Neural crest cell (in vitro differentiated cells): ENCODE measurements at regions not wholly inside any gene's neighbourhood (a gene's known extent, or its start where the extent isn't known, plus 50 kb on each side); places are given as distances from the start of the nearest gene placed in this dataset.

Experiments used
- DNase-seq: peaks from one replicate; pipeline ENCODE4 v3.0.0; 2021; ENCODE audit warnings: low read depth, mixed read lengths, low spot score
- H3K27ac Mint-ChIP-seq: one replicate; pipeline ENCODE4 v1.8.0; 2021; ENCODE audit warnings: mild to moderate bottlenecking, mixed read lengths; ENCODE audit not compliant: unreplicated experiment
- H3K27me3 Mint-ChIP-seq: 2 replicates; pipeline ENCODE4 v1.8.0; 2021; ENCODE audit warnings: low read depth, mild to moderate bottlenecking, mixed read lengths
- H3K36me3 Mint-ChIP-seq: 2 replicates; pipeline ENCODE4 v1.8.0; 2021; ENCODE audit warnings: low read depth, mild to moderate bottlenecking, mixed read lengths
- H3K4me1 Mint-ChIP-seq: 2 replicates; pipeline ENCODE4 v1.8.0; 2021; ENCODE audit warnings: mixed read lengths
- H3K4me3 Mint-ChIP-seq: one replicate; pipeline ENCODE4 v1.8.0; 2021; ENCODE audit warnings: mild to moderate bottlenecking, mixed read lengths
- H3K9me3 Mint-ChIP-seq: 2 replicates; pipeline ENCODE4 v1.8.0; 2021; ENCODE audit warnings: mixed read lengths
- TF ChIP-seq, protein P1 (sequence below): fragments of 200-600 bp; sonication (generic); conservative IDR thresholded peaks from 2 replicates; pipeline ENCODE4 v1.5.0; 2021; ENCODE audit warnings: antibody characterized with exemption, mild to moderate bottlenecking

- Mint-ChIP-seq H3K27ac (no peak overlapping the region), H3K4me1 (peaks cover 7% of the 10 kb centered on the region), H3K9me3 (peaks cover 3% of the 10 kb centered on the region), H3K27me3 (no peaks in the 10 kb centered on the region), H3K36me3 (no peaks in the 10 kb centered on the region), H3K4me3 (no peak overlapping the region)
- TF ChIP-seq, protein P1, sequence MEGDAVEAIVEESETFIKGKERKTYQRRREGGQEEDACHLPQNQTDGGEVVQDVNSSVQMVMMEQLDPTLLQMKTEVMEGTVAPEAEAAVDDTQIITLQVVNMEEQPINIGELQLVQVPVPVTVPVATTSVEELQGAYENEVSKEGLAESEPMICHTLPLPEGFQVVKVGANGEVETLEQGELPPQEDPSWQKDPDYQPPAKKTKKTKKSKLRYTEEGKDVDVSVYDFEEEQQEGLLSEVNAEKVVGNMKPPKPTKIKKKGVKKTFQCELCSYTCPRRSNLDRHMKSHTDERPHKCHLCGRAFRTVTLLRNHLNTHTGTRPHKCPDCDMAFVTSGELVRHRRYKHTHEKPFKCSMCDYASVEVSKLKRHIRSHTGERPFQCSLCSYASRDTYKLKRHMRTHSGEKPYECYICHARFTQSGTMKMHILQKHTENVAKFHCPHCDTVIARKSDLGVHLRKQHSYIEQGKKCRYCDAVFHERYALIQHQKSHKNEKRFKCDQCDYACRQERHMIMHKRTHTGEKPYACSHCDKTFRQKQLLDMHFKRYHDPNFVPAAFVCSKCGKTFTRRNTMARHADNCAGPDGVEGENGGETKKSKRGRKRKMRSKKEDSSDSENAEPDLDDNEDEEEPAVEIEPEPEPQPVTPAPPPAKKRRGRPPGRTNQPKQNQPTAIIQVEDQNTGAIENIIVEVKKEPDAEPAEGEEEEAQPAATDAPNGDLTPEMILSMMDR, result no peak
- no peak for DNase-seq
These were observed 317.5 kb downstream of the KCNC2 start for GRCh38 chr12:74892057-74892633.

- Mint-ChIP-seq H3K36me3 (no peaks in the 10 kb centered on the region), H3K27me3 (no peaks in the 10 kb centered on the region), H3K4me1 (peaks cover 7% of the 10 kb centered on the region), H3K27ac (no peak overlapping the region), H3K4me3 (no peak overlapping the region), H3K9me3 (no peaks in the 10 kb centered on the region)
- TF ChIP-seq, protein P1, result no peak
- no peak for DNase-seq
These were observed 313.5 kb downstream of the KCNC2 start for GRCh38 chr12:74896186-74896585.

GRCh38 chr12:74897425-74898211, 312.0 kb downstream of the KCNC2 start:
- no peak for DNase-seq
- H3K4me3 Mint-ChIP-seq, result no peak overlapping the region
- no peaks in the 10 kb centered on the region for H3K9me3 Mint-ChIP-seq
- no peaks in the 10 kb centered on the region for H3K36me3 Mint-ChIP-seq
- TF ChIP-seq, protein P1, result no peak
- no peaks in the 10 kb centered on the region for H3K4me1 Mint-ChIP-seq
- no peak overlapping the region for H3K27ac Mint-ChIP-seq
- no peaks in the 10 kb centered on the region for H3K27me3 Mint-ChIP-seq

DNA sequence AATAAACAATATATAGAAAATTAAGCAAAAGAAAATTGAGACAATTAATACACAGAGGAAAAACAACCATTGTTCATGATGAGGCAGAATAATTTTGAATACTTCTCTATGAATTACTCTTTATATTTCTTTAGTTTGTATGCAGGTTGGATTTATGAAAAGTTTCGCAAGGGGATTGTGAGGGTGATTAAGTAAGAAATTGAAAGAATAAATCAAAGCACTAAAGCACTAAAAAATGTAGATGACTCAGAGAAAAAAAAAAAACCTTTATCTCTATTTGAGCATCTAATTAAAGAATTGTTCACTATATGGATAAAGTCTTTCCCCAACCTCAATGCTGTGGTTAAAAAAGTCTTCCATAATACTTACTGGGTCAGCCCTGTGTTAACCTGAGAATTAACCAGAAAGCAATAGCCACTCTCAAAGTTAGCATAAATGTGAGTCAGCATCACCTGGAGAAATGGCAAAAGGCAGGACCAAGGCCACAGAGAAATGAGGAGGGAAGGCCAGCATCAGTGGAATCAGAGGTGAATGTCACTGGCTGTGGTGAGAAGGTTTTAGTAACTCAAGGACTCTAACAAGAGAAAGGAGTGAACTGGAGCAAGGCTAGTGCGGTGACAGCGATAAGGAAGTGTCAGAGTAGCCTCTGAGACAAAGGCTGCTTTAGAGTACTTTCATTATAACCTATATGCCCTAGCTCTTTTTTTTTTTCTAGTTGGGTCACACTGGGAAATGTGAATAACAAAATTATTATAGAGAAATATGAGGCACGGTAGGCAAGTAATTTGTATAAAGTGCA, 310.4 kb downstream of the KCNC2 start:
- H3K36me3 Mint-ChIP-seq, result no peaks in the 10 kb centered on the region
- no peak overlapping the region for H3K4me3 Mint-ChIP-seq
- H3K9me3 Mint-ChIP-seq, result no peaks in the 10 kb centered on the region
- no peaks in the 10 kb centered on the region for H3K4me1 Mint-ChIP-seq
- TF ChIP-seq, protein P1, result no peak
- no peaks in the 10 kb centered on the region for H3K27me3 Mint-ChIP-seq
- DNase-seq, result no peak
- no peak overlapping the region for H3K27ac Mint-ChIP-seq

- H3K27ac Mint-ChIP-seq, result no peak overlapping the region
- TF ChIP-seq, protein P1, result no peak
These were observed 309.4 kb downstream of the KCNC2 start for GRCh38 chr12:74900232-74900631.

More at GRCh38 chr12:74900232-74900631, 309.4 kb downstream of the KCNC2 start:
- H3K36me3 Mint-ChIP-seq, result no peaks in the 10 kb centered on the region
- H3K27me3 Mint-ChIP-seq, result no peaks in the 10 kb centered on the region
- H3K4me3 Mint-ChIP-seq, result no peak overlapping the region
- DNase-seq, result no peak
- H3K4me1 Mint-ChIP-seq, result no peaks in the 10 kb centered on the region
- no peaks in the 10 kb centered on the region for H3K9me3 Mint-ChIP-seq
